NCI-H82 treated with DMSO at 0.1 percent for 48 hours (cell line): ENCODE measurements at regions not wholly inside any gene's neighbourhood (a gene's known extent, or its start where the extent isn't known, plus 50 kb on each side); places are given as distances from the start of the nearest gene placed in this dataset.
"Not testable (repeated sequence)": the region's sequence is repeated elsewhere in the genome, so short reads cannot be mapped to it uniquely, and the experiment has no call there.

ENCODE experiments used
- DNase-seq: peaks from one replicate; lab custom pipeline; 2025; ENCODE audit not compliant: unreplicated experiment; lab: John Stamatoyannopoulos, UW

DNA sequence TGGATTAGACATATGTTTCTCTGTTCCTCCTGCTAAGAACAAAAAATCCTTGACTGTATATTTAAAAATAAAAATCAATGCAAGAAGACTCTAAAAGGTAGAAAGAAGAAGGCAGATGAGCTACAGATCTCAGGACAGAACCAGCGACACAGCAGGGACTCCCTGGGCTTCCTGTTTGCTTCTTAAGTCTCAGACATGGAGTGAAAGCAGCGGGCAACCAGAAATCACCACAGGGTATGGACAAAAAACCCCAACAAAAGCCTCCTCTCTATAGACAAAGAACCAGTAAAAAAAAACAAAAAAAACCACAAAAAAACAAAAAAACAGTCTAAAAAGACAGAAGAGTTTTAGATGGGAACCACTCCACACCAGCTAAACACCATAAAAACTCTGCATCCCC, 971.0 kb upstream of the GYPC start:
- DNase-seq = no peak

DNA sequence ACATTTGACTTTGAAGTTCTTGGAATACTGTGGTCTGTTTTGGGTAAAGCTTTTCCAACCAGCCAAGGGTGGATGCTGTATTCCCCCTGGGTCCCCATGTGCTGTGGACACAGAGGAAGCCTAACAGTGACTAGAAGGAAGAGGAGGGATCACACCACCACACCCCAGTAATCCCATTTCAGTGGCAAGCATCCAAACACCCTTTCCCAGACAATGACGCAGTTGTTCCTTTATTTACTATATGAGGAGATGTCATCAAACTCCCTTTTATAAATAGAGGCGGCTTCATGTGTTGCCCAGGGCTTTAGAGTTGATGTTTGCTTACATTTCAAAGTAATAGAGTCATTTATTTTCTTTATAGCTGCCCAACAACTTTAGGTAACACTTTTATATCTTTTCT, 959.4 kb upstream of the GYPC start:
- DNase-seq = no peak

DNA sequence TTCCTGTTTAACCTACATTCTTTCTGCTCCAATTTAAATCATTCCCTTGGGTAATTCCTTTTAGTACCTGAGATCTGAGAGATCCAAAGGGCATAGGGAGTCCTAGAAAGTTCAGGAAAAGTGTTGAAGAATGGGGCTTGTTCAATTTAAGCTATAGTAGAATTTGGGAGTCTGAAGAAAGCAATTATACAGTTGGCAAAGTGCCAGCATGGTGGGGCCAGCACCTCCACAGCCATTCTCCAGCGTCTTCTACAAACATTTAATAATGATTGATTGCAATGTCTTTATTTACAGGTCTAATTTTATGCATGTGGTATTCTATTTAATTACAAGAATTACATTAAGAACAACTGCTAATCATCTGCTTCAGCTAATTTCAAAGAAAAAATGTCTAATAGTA, 957.7 kb upstream of the GYPC start:
- DNase-seq = no peak

DNA sequence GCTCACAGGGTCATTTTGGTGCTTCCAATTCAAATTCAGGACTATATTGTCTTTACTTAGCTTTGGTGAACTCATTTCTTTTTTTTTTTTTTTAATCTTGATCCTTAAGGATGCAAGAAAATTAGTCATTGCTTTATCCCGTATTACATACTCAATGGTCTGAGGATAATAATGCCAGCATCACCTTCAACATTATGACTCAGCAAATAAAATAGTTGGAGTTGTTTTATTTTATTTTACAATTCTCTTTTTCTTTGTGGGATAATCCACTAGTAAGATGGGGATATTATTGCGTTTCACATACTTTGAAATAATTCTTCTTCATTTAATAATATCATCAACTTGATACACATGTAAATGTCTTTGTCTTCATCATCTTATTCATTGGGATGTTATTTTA, 954.9 kb upstream of the GYPC start:
- DNase-seq = no peak

DNA sequence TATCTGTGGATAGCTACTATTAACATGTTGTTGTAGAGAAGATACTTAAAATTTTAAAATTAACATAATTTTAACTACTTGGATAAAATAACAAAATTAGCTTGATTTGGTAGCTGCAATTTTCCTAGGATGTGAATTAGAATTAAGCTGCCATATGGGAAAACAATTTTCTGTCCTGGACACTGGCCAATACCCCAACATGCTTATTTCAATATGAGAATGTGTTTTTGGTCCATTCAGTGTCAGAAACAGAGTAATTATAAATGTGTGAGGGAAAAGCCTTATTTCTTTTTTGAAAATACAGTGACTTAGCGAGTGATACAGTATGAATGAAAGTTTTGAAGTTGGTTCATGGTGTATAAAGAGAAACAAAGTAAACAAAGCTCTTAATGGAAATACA, 948.3 kb upstream of the GYPC start:
- no peak for DNase-seq

DNA sequence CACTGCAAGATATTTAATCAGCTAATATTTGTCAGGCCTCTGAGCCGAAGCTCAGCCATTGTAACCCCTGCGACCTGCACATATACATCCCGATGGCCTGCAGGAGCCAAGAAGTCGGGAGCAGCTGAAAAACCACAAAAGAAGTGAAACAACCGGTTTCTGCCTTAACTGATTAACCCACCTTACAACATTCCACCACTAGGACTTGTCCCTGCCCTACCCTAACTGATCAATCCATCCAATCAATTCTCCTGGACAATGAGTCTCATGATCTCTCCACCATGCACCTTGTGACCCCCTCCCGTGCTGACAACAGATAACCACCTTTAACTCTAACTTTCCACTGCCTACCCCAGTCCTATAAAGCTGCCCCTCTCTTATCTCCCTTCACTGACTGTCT, 945.4 kb upstream of the GYPC start:
- DNase-seq = no peak

DNA sequence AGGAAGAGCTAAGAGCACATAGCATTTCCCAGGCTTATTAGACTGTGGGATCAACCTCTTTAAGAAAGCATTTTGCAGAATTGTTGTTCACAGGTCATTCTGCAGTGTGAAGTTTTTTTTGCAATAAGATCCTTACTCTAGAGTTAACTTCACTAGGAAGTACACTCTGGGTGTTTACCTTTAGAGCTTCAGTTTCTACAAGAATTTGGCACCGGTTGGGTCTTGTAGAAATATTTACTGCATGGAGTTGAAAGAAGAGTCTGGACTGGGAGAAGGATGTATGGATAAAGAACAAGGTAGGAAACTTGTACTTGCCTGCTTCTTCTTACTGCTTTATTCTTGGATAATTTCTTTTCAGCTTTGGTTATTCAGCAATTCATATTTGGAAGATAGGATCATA, 944.9 kb upstream of the GYPC start:
- DNase-seq = no peak

DNA sequence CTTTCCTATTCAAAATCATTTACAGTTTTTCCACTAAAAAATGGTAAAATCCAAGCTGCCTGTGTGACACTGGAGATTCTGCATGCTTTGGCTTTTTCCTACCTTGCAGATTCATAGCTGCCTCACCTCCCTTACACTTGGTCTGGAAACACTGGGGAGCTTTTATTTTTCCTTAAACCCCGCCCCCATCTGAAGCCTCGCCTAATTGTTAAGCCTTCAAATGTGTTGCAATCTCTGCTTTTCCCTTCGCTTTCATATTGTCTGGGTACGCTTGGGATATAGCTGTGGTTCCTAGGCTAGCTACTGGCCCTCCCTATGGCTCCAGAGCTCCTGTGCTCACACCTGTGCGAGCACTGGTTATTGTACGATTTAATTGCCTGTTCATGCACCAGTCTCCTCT, 942.4 kb upstream of the GYPC start:
- DNase-seq = no peak

DNA sequence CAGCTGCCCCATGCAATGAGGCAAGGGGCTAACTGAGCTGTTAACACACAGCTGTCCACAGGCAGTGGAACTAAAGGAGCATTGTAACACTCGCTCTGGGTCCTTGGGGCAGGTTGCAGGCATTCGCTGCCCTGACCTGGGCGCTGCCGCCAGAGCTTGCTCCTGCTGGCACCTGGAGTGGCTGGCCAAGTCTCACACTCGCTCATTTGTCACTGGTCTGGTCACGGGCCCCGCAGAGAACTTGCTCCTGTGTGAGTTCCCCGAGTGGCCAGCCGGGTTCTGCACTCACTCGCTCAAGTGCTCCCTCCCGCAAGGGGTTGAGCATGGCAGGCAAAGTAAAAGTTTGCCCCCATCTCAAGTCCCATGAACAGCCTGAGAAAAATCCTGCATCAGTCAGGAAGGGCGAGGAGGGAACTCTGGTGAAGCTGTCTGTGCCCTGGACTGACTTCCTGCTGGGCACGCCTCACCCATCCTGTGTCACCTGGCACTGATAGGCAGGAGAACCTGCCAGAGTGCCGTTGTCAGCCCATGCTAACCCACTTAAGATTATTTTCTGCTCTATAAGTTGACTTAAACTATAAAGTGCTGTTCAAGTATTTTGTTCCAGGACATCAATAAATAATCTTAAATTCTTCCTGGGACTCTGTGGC, 934.8 kb upstream of the GYPC start:
- DNase-seq = no peak

DNA sequence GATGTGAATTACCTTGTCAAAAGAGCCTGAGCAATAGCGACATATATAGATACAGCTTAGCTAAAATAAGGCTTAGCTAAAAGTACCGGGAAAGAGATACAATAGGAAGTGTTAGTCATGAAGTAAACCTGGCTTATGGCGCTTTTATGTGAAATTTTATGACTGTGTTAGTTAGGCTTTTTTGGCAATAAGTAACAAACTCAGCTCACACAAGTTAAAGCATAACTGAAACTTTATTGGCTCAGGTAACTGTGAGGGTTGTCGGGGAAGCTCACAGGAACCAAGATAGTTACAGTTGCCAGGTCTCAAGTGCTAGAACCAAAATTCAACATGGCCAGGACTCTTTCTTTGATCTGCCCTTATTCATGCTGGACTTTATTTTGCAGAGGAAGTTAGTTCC, 925.0 kb upstream of the GYPC start:
- no peak for DNase-seq

DNA sequence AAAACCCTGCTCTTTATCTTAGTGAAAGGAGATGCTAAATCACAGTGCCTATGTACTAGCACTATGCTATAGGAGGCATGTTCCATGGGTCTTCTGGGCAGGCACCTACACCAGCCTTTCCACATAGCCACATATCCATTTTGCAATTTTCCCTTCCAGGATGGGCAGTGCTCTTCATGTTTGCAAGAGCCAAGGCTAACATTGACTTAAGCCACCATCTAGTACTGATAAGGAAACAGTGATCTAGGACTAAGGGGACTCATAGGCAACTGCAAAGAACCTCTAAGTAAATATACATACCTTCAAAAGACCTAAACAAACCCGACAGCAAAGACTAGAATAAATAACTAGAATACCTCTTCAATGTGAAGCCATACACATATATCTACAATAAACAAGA, 919.7 kb upstream of the GYPC start:
- DNase-seq = no peak

DNA sequence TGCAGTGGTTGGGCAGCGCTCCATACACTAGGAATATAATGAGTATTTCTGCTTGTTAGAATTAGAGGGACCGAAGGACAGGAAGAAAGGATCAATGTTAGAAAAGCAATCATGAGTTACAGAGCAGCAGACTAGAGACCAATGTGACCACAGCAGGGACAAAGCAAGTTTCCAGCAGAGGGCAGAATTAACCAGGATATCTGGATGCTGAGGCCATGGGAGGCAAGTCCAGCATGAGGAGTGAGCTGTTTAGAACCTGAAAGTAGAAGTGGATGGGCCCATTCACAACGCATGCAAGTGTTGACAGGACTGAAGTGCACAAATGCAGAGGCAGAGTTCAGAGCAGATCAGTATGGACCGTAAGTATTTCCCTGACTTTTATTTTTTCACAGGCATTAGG, 910.4 kb upstream of the GYPC start:
- peak; percentile 41 for DNase-seq

DNA sequence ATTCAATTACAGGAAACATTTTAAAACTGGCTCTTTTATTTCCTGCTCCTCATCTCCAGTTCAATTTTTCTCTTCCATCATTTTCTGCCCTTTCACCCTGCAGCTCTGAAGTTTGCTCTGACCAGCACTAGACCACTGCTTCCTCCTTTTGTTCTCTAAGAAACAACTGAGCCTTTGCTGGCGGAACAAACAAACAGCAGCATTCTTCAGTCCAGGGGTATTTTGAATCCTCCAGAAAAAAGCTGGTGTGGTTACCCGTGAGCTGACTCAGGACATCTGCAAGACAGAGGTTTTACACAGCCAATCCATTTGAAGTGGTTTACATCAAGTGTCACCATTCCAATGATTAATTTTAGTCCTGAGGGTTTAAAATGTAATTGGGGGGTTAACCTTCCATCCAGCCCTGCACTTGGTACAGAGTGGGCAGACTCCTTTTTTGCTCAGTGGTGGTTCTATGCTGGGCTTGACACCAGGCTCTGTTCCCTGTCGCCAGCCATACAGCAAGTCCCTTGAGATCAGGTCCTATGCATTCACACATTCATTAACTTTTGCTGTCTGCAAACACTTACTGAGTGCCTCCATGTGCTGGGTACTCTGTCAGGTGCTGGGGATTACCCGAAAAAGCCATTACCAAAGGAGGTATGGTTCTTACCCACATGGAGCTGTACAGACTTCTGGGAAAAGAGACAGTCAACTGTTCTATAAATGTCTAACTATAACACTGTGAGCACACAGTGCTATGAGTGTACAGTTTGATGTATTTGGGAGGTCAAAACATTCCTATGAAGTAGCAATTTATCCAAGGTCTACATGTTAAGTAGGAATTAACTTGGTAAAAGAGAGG, 909.4 kb upstream of the GYPC start:
- no peak for DNase-seq

DNA sequence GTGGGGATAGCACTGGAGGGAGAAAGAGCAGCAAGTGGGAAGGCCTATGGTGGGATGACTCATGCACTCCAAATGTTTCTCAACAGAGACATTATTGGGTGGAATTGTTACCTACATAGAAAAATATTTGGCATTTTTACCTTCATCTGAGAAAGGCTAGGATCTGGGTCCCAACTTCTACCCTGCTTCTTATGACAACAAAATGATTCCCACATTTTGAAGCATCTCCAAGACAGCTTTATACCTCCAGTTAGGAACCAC, 908.9 kb upstream of the GYPC start:
- DNase-seq = no peak

DNA sequence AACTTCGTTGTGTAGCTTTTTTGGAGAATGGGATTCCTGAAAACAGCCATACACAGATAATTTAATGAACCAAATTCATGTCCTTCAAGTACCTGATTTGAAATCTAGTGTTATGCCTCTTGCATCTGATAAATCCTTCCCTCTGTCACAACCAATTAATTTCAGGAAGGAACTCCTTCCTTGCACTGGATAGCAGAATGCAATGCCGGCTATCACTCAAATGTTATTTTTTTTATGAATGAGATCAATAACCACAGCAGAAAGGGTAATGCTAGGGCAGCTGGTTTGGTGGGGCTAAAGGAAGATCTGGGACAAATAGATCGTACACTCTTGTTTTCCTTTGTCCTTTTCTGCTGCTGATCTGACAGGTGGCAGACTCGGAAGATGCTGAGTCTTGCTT, 899.5 kb upstream of the GYPC start:
- no peak for DNase-seq

DNA sequence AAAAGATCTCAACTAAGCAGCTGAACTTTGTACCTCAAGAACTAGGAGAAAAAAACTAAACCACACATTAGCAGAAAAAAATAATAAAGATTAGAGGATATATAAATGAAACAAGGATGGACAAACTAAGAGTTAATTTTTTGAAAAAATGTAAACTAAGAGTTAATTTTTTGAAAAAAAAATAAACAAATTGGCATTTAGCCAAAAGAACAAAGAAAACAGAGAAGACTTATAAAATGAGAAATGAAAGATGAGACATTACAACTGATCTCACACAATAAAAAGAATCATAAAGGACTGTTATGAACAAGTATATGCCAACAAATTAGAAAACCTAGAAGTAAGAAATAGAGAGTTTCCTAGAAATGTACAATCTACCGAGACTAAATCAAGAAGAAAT, 859.2 kb upstream of the GYPC start:
- DNase-seq = no peak

DNA sequence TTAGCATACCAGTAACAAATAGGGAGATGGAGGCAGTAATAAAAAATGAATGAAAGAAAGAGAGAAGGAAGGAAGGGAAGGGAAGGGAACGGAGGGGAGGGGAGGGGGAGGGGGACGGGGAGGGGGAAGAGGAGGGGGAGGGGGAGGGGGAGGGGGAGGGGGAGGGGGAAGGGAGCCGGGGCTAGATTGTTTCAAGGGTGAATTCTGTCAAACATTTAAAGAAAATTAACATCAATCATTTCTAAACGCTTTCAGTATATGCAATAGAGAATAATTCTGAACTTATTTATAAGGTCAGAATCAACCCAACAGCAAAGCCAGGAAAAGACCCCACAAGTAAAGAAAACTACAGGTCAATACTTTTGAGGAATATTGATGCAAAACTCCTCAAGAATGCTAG, 858.8 kb upstream of the GYPC start:
- DNase-seq = no peak

DNA sequence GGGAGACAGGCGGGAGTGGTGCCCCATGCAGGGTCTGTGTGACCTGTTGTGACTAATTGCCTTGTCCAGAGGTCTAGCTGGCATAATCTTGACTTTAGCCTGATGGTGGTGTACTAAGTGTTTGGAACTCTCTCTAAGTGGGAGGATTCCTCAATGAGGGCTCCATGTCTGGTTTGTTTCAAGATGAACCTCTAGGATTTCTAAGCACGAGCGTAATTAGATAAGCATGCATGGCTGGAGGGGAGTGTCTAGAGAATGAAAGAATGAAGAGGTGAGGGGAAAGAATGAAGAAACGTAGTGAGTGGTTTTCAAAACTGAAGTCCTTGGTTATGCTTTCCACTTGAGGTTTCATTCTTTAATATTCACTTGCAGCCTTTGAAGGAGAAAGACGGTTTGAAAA, 833.2 kb upstream of the GYPC start:
- no peak for DNase-seq

DNA sequence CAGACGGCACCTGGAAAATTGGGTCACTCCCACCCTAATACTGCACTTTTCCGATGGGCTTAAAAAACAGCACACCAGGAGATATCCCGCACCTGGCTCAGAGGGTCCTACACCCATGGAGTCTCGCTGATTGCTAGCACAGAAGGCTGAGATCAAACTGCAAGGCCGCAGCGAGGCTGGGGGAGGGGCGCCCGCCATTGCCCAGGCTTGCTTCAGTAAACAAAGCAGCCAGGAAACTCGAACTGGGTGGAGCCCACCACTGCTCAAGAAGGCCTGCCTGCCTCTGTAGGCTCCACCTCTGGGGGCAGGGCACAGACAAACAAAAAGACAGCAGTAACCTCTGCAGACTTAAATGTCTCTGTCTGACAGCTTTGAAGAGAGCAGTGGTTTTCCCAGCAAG, 830.2 kb upstream of the GYPC start:
- not testable (repeated sequence) for DNase-seq

DNA sequence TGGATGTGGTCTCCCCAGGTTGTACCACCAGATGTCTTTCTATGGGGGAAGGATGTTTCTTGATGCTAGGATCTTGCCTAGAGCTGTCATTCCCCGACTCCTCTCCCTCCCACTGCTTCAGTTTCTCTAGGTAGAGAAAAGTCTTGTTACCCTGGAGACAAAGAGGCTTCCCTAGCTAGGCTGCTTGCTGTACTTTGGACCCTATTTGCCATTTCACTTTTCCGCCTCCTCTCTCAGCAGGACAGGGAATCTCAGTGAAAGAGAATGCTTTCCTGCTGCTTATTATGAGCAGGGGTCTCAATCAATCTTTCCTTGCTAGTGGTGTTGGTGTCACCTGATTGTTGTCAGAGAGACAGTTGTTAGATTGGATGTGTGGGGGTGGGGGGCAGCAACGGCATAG, 818.8 kb upstream of the GYPC start:
- no peak for DNase-seq

DNA sequence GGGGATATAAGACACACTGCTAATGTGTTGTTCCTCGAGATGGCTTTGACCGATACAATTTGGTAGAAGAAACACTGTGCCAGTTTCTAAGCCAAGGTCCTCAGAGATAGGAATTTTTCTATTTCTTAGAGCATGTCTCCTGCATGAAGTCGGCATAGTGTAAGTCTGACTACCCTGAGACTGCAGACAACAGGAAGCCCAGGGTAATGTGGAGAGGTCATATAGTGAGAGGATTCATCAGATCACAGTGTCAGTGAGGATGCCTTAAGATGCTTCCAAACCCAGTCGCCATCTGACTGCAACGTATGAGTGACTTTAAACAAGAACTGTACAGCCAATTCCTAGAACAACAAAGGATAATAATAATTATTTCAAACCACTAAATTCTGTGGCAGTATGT, 818.3 kb upstream of the GYPC start:
- no peak for DNase-seq

DNA sequence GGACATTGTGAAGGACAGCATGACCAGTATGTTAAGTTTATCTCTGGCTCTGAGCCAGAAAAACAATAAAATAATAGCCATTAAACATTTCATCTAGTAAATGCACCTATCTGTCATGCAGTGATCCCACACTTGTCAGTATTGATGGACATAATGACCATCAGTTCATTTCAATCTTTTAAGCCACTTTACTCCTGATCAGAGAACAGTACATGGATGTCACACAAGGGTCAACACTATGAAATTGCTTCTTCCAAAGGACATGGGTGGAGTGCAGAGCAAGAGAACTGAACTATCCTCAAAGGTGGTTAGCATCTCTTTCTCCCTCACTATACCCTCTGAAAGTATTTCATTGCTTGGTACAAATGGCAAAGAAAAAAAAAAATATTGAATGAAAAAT, 816.0 kb upstream of the GYPC start:
- no peak for DNase-seq

DNA sequence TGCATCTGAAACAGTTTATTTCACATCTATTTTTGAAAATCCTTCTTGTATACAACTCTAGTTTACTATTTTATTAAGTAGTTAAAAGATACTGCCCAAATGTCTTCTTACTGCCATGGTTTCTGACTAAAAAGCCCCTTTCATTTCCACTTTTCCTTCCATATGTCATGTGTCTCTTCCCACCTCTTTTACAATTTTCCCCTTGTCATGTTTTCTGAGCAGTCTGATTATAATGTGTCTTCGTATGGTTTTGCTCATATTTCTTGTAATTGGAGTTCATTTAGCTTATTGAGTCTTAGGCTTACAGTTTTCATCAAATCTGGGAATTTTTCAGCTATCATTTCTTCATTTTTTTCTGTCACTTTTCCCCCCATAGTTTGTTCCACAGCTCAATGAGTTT, 813.9 kb upstream of the GYPC start:
- DNase-seq = no peak
